GM21619 (cell line): ENCODE measurements at regions not wholly inside any gene's neighbourhood (a gene's known extent, or its start where the extent isn't known, plus 50 kb on each side); places are given as distances from the start of the nearest gene placed in this dataset.
"Not testable (repeated sequence)": the region's sequence is repeated elsewhere in the genome, so short reads cannot be mapped to it uniquely, and the experiment has no call there.

Experiments
- ATAC-seq: cut with Tn5 transposase; IDR thresholded peaks from one replicate; pipeline ENCODE4 v1.9.1; 2021; ENCODE audit not compliant: unreplicated experiment

DNA sequence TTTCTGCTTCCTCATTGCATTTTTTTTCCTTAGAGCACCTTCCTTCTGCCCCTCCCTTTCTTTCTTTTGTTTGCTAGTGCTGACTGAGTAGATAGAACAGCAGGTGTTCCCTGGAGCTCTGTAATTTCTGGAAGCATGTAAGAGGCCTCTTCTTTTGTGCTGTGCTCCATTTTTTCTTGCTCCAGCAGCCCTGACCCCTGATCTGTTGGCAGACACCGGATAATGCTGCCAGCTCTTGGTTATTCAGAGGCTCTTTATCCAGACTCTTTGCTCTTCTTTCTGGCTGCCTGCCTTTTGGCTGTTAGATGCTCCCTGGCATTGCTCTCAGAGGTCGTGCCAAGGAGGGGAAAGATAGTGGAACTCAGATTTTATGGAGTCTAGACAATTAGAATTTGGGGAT, 104.4 kb upstream of the RBMS3 start:
- no peak for ATAC-seq

DNA sequence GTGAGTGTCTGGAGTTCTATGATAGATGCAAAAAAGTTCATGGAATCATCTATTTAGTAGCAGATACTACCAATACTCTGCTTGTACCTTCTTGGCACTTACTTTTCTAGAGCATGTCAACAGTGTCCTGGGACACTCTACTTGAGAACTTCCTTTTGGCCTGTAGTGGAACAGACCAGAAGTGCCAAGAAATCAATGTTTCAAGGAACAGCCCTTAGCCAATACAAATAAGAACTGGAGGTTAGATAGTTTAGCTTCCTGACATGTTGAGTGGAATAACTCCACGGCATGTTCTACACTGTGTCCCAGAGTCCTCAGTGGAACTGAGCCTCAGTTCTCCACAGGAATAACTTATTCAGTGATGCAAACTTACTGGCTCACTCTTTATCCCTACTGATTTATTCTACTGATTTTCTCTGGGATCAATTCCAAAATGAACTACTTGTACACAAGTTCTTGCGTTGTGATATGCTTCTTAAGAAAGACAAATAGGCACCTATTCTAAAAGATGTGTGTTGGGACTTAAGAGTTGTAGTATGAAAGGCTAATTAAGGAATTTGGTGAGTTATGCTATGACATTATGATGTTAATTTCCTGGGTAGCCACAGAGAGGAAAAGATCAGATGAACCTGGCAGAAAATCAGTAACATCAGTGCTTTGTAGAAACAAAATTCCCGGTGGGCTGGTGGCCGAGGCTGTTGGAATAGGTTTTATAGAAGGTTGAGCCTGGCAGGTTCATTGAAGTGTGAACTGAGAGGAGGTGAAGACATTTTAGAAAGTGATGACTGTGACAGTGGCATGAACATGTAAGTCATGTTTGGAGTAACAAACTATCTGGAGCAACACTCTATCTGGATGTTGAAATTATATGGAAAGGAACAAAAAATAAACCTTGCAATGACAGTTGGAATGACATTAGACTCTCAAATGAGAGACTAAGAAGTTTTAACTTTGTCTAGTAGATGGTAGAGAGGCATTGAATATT, 101.8 kb upstream of the RBMS3 start:
- no peak for ATAC-seq

DNA sequence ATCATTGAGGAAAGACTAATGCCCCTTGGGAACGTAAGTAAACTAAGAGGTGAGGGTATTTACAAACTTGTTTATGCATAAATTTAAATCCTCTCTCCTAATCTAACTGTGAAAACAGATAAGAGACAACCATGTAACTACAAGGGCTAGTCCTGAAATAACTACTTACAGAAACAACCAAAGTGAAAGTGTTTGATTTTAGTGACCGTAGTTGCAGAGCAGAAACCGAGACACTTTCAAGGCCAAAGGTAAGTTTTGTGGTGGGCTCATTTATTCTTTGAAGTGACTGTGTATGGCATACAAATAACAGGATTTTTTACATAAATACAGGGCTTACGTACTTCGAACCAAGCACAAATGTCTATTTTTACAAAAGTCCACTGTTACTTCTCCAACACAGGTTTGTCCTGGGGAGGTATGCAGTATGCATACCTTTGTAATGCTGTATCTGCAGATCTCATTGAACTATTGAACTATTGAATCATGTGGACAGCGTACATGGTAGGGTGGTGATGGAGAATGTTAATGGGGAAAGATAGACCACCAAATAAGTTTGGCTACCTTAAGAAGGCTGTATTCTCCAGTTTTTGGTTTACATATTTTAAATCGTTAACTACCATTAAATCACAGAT, 99.6 kb upstream of the RBMS3 start:
- no peak for ATAC-seq

- ATAC-seq: no peak
Measured at GRCh38 chr3:29181872-29182271, 99.0 kb upstream of the RBMS3 start.

- not testable (repeated sequence) for ATAC-seq
Measured at GRCh38 chr3:29182828-29183227, 98.0 kb upstream of the RBMS3 start.

GRCh38 chr3:29183346-29184087, 97.4 kb upstream of the RBMS3 start:
- no peak for ATAC-seq

GRCh38 chr3:29185706-29186105, 95.2 kb upstream of the RBMS3 start:
- no peak for ATAC-seq

GRCh38 chr3:29186131-29186599, 94.7 kb upstream of the RBMS3 start:
- ATAC-seq: no peak

DNA sequence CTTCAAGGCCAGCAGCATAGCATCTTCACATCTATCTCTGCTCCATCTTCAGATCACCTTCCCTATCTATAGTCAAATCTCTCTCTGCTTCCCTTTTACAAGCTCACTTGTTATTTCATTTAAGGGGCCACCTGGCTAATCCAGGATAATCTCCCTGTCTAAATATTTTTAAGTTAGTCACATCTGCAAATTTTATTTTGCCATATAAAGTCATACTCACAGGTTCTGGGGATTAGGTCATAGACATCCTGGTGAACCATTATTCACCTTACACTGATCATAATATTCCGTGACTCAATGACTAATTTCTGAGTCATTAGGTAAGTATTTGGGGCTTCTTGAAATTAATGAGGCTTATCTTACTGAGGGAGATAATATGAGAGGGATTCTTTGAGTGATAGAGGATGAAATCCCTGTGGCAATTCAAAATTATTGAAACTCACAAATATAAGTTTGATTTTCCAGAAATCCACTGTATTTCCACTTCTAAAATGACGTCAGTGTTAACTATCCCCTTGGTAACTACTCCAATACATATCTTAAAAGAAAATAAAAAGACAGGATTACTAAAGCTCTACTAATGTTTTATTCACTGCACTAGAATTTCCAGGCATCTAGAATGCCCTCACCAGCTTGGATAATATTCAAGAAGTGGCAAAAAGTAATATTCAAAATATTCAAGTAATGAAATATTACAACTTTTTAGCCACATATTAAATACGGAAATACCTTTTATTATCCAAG, 93.7 kb upstream of the RBMS3 start:
- ATAC-seq: no peak

DNA sequence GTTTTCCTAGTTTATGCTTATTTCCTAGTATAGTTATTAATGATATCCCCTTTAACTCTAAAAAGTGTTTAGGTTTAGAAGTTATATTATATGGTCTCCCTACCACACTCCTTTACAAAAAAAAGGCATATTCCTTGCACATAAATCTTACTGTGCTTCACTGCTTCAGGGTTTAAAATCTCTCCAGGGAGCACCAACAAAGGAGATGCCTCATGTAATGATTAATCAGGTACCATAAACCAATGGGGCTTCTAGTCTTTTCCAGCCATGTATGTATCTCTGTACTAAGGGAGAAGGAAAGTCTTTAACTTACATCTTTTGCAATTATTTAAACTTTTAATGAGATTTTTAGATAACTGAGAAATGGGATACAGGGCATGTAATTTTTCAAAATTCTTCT, 91.5 kb upstream of the RBMS3 start:
- ATAC-seq: no peak

DNA sequence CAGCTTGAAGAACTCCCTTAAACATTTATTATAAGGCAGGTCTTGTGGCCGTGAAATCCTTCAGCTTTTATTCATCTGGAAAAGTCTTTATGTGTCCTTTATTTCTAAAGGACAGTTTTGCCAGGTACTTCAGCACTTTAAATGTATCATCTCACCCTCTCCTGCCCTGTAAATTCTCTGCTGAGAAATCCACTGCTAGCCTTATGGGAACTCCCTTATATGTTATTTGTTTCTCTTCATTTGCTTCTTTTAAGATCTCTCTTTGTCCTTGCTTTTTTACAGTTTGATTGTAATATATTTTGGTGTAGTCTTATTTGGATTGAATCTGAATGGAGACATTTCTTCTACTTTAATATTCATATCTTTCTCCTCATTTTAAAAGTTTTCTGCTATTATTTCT, 86.7 kb upstream of the RBMS3 start:
- ATAC-seq: no peak

DNA sequence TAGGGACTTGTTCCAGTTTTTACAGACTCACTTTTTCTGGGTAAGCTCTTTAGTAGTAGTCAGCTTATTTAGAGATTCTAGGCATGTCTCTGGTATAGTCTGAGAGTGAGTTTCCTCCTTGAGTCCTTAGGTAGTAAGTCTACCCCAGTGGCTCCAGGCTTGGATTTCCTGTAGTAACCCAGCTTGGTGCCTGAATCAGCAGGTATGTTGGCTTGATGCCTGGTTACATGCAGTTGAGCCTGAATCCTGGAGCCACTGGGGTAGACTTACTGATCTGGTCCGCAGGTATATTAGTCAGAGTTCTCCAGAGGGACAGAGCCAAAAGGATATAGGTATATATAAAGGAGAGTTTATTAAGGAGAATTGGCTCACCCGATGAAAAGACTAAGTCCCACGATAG, 85.8 kb upstream of the RBMS3 start:
- ATAC-seq: no peak

GRCh38 chr3:29201604-29202003, 79.3 kb upstream of the RBMS3 start:
- no peak for ATAC-seq

GRCh38 chr3:29202378-29202777, 78.5 kb upstream of the RBMS3 start:
- ATAC-seq: no peak

DNA sequence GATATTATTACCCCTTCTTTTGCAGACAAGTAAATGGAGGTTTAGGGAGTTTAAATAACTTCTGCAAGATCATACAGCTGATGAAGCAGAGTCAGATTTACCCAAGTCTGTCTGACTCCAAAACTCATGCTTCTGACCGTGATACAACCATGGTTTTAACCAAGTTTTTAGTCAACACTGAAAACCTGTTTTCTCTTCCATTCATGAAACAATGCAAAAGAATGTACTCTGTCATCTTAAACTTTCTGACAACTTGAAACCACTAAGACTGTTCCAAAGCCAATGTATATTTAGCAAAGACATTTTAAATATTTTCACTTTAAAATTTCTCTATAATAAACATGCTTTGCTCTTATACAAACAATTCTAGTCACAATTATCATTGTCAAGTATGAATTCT, 77.0 kb upstream of the RBMS3 start:
- no peak for ATAC-seq

DNA sequence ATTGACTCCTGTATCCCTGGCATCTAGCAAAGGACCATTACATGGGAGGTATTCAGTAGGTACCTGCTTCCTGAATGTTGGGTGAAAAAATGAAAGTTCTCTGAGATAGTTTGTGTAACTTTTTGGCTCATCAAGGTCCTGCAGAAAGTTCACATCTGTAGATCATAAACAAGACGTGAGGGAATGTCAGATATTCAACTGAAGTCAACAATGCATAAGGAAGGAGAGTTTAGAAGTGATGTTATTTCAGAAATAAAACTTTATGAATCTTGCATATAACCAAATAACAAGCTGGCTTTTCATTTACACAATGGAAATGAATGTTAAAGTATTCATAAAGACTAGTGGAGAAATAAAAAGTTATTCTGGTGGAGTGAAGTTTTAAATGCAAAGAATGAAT, 73.4 kb upstream of the RBMS3 start:
- ATAC-seq: no peak

- ATAC-seq: no peak
Measured at GRCh38 chr3:29212789-29213433, 68.0 kb upstream of the RBMS3 start.

- no peak for ATAC-seq
Measured at GRCh38 chr3:29214009-29214658, 66.7 kb upstream of the RBMS3 start.

DNA sequence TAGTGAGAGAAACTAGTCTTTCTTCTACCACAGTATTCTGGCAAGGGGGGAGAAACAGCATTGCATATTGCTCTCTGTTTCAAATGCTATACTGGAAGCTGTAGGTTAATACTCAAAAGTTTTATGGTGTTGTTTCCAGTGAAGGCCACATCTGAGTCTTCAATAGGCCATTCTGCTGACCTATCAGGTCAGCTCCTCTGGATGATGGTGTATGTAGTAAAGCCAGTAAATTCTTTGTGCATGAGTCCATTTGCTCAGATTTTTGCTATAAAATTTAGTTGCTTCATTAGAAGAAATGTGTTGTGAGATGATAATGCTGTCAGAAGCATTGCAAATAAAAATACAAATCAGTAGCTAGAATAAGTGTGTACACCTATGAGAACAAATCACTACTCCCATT, 64.9 kb upstream of the RBMS3 start:
- no peak for ATAC-seq

GRCh38 chr3:29226706-29227105, 54.2 kb upstream of the RBMS3 start:
- no peak for ATAC-seq
